Occipital lobe (tissue), 1 donor: ENCODE measurements at regions not wholly inside any gene's neighbourhood (a gene's known extent, or its start where the extent isn't known, plus 50 kb on each side); places are given as distances from the start of the nearest gene placed in this dataset.

Experiments
- DNase-seq: peaks from one replicate; lab custom pipeline; 2025; lab: John Stamatoyannopoulos, UW

DNA sequence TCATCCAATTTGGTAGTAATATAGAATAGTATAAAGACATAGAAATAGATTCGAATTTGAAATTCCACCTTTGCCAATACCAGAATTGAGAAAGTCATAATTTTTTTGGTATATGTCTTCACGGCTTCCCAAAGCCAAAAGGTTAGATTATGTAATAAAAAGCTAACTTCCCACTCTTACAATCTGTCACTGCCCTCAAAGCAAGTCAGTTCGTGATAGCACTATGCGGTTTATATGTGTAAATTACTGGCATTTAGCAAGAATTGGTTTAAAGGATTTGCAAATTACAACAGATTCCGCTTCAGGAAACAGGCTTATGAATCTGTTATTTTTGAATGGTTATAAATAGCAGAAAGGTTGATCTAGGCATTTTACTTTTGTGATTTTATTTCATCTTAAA is 679.4 kb upstream of the ADGRL2 start:
- DNase-seq, result no peak

DNA sequence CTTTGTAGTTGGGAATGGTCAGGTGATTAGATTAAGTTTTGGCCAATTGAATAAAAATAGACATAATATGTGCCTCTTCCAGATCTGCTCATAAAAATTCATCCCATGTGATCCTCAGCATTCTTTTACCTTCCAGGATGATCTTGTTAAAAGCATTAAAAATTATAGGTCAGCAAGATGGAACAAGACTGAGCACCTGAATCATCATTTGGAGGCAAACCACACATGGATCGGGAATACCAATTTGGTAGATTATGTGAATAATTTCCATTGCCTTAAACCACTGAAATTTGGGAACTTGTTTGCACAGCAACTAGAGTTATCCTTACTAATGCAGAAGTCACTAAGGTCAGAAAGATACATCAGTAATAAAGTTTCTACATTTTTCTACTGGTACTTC is 681.4 kb upstream of the ADGRL2 start:
- DNase-seq, result no peak

DNA sequence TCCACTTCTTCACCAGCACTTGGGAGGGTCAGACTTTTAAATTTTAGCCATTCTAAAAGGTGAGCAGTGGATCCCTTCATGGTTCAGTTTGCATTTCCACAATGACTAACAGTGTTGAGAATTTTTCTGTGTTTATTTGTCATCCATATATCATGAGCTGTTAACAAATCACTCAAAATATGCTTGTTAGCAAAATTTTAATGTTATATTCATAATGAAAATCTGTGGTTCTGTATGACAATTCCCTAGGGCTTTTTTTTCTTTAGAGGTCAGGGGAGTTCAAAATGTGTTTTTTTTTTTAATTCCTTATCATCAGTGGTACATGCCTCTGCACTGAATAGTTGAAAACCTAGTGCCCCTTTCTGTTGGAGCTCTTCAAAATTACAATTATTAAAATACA is 682.2 kb upstream of the ADGRL2 start:
- no peak for DNase-seq

DNA sequence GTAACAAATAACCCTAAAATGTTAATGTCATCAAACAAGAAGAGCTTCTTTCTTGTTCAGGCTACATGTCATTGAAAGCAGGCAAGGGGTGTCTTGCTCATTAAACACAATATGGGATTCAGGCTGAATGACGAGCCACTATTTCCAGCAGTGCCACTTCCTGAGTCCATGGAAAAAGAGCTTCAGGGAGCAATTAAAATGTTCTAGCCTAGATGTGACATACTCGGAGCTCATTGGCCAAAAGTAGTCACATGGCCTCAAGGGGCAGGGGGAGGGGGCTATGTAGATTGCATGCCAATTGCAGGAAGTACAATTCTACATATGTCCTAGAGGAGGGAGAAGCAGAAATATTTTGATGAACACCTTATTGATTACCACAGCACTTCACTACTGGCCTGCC is 685.3 kb upstream of the ADGRL2 start:
- no peak for DNase-seq

DNA sequence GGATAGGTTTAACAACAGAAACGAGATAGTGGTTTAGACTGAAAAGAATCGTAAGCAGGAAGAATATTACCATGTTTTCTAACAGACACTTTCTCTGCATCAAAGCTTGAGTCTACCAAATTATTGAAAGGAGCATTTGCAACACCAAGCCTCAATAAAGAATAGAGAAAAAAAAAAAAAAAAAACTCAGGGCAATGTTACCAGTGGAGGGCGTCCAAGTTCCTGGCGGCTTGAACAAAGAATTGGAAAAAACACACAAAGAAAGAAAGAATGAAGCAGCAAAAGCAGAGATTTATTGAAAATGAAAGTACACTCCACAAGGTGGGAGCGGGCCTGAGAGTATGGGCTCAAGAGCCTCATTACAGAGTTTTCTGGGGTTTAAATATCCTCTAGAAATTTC is 686.5 kb upstream of the ADGRL2 start:
- no peak for DNase-seq

GRCh38 chr1:81113688-81114087 is 687.0 kb upstream of the ADGRL2 start:
- no peak for DNase-seq

- no peak for DNase-seq
Observed at GRCh38 chr1:81111818-81112217, 688.9 kb upstream of the ADGRL2 start.

GRCh38 chr1:81109038-81109437 is 691.7 kb upstream of the ADGRL2 start:
- no peak for DNase-seq

- no peak for DNase-seq
Observed at GRCh38 chr1:81097860-81098259, 702.9 kb upstream of the ADGRL2 start.

- DNase-seq, result no peak
Observed at GRCh38 chr1:81073580-81073979, 727.2 kb upstream of the ADGRL2 start.

DNA sequence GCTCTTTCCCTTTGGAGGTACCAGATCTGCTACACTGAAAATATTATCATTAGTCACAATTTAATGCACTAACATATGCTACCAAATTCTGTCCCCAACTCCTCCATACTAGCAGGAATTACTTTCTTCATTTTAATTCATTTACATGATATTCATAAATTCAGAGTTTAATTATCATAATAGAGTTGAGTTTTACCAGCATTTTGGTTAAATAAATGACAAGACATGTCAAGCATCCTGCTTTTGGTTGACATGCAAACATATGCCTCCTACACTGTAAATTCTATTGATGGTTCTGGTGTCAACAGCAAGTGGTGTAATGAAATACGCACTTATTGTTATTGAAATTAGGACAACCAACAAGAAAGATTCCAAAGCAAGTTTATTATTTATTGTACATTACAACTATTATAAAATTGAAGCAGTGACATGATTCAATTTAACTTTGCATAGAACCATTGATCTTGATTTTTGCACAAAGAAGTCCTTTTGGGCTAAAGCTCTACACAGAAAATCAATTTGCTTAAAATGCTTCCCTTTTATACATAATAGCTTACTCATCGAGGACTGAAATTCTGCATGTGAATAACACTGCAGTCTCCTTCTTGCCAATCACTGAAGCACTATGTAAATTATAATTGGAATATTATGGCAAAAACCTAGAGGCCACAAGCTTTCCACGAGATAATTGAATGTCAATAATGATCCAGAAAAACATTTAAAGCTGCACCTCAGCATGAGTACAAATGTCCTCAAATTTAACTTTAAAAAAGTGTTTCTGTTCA is 728.6 kb upstream of the ADGRL2 start:
- no peak for DNase-seq

GRCh38 chr1:81071072-81071858 is 729.5 kb upstream of the ADGRL2 start:
- DNase-seq, result no peak

GRCh38 chr1:81069856-81070255 is 730.9 kb upstream of the ADGRL2 start:
- no peak for DNase-seq

DNA sequence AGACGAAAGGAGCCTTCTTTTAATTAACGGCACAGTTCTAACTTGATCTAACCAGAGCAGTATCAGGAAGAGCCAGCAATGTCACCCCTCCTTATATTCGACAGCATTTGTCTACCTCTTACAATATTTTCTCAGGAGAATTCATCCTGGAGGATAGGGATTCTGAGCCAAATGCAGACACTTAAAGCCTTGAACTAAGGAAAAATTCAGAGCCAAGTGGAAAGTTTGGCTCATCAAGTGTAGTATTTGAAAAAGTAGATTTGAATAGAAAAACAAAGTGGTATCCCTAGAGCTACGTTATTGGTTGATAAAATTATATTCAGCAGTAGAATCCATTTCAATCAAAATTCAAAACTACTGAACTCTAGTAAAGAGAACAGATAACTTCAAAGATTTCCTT is 732.0 kb upstream of the ADGRL2 start:
- no peak for DNase-seq

DNA sequence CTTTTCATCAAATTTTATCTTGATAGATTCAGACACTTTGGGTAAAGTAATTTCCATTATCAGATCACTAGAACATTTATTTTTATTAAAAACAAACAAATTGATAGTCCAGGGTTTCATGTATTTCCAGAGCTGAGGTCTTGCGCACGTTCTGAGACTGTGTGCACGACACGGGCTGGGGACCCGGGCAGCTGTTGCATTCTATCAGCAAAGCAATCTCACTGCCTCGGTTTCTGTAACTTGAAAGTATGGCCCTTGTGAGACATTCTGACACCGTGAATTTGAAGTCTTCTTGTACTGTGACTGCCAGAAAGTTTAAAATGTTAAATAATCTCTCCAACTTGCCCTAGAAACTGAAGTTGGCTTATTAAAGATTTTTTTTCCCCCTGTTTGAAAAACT is 746.9 kb upstream of the ADGRL2 start:
- DNase-seq, result no peak

- no peak for DNase-seq
Observed at GRCh38 chr1:81052162-81052561, 748.6 kb upstream of the ADGRL2 start.

DNA sequence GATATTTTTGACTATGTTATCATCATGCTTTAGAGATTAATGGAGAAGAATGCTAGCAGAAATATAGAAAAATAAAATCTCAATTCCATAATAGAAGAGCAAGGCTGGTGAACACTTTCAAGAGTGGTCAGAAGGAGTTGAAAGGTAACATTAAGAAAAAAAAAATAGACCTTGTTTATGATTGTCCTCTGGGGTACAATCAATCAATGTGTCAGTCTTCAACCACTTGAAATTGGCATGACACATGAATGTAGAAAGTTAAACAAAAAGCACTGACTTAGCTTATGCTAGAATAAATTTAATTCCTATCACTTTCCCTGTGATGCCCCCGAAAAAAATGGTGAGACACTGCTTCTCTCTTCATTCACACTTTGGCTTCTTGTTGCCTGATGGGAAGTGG is 750.3 kb upstream of the ADGRL2 start:
- DNase-seq, result no peak

- DNase-seq, result no peak
Observed at GRCh38 chr1:81044708-81045107, 756.0 kb upstream of the ADGRL2 start.

DNA sequence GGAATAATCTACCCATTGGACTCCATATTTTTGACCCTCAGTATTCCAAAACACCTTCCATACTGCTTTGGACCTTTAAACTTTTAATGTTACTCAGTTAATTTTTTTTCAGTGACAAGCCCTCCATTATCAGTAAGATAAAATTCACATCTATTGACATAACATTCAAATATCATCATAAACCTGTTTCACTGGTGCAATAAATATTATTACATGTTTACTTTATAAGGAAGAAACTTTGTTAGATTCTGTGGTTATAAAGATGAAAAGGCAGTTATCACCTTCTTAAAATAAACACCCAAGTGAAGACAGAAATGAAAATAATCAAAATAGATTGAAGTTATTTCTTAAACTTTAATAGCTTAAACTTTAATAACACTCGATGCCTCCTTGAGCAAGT is 758.5 kb upstream of the ADGRL2 start:
- DNase-seq, result no peak

- DNase-seq, result no peak
Observed at GRCh38 chr1:81034291-81034690, 766.4 kb upstream of the ADGRL2 start.

DNA sequence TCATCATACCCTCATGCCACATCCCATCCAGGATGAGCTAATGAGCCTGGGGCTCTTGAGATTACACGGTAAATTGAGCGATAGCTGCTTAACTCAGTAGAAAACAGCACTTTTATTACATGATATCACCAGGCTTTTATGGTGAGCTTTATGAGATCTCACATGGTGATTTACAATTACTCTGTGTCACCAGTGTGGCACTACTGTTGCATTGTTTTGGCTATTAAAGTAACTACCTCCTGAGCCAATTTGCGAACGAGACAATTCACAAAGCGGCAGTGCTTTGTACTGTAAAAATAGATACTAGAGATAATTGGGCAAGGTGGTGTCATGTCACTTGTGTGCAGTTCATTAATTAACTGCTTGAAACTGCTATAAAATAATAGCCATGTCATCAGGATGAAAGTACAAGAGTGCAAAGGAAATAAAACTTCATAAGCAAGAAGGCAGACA is 767.7 kb upstream of the ADGRL2 start:
- DNase-seq, result no peak

GRCh38 chr1:81032374-81032773 is 768.4 kb upstream of the ADGRL2 start:
- no peak for DNase-seq

- DNase-seq, result no peak
Observed at GRCh38 chr1:81030441-81030840, 770.3 kb upstream of the ADGRL2 start.
